ENCODE measurements at regions not wholly inside any gene's neighbourhood (a gene's known extent, or its start where the extent isn't known, plus 50 kb on each side); places are given as distances from the start of the nearest gene placed in this dataset.

- no peak for DNase-seq (ENCODE audit: low spot score in 2 of 2)
- no peak overlapping the region for H3K27ac ChIP-seq
- TF ChIP-seq POLR2A (IDR thresholded peaks at IDR 0.05), result no peak
- no peak for TF ChIP-seq POLR2AphosphoS5 (IDR thresholded peaks at IDR 0.05)
- no peak for TF ChIP-seq CTCF (IDR thresholded peaks at IDR 0.05)
- H3K9me3 ChIP-seq, result no peaks in the 10 kb centered on the region
- H3K27me3 ChIP-seq, result no peaks in the 10 kb centered on the region
- H3K36me3 ChIP-seq, result no peaks in the 10 kb centered on the region
- H3K4me3 ChIP-seq, result no peak overlapping the region
- no peaks in the 10 kb centered on the region for H3K4me1 ChIP-seq
- intact Hi-C loops (cut with DNase I; ENCODE audit: low total_unique reads), result no loop called here
Measured at GRCh38 chr1:192876633-192877032, 67.8 kb downstream of the RGS2 start.

- Histone ChIP-seq H3K27ac (no peak overlapping the region), H3K4me3 (no peak overlapping the region), H3K4me1 (no peaks in the 10 kb centered on the region), H3K36me3 (no peaks in the 10 kb centered on the region), H3K9me3 (no peaks in the 10 kb centered on the region), H3K27me3 (no peaks in the 10 kb centered on the region)
- no peak for DNase-seq (ENCODE audit: low spot score in 2 of 2)
- TF ChIP-seq CTCF (IDR thresholded peaks at IDR 0.05) (no peak), POLR2AphosphoS5 (IDR thresholded peaks at IDR 0.05) (no peak), POLR2A (IDR thresholded peaks at IDR 0.05) (no peak)
- intact Hi-C loops (cut with DNase I; ENCODE audit: low total_unique reads), result no loop called here
Measured at GRCh38 chr1:192877283-192877886, 68.5 kb downstream of the RGS2 start.

- H3K4me1 ChIP-seq, result no peaks in the 10 kb centered on the region
- DNase-seq (ENCODE audit: low spot score in 2 of 2), result no peak
- intact Hi-C loops (cut with DNase I; ENCODE audit: low total_unique reads), result no loop called here
- H3K9me3 ChIP-seq, result no peaks in the 10 kb centered on the region
- no peak overlapping the region for H3K4me3 ChIP-seq
- no peaks in the 10 kb centered on the region for H3K36me3 ChIP-seq
- no peaks in the 10 kb centered on the region for H3K27me3 ChIP-seq
- no peak overlapping the region for H3K27ac ChIP-seq
- TF ChIP-seq CTCF (IDR thresholded peaks at IDR 0.05), result no peak
- TF ChIP-seq POLR2A (IDR thresholded peaks at IDR 0.05), result no peak
- no peak for TF ChIP-seq POLR2AphosphoS5 (IDR thresholded peaks at IDR 0.05)
Measured at GRCh38 chr1:192878249-192878648, 69.4 kb downstream of the RGS2 start.

GRCh38 chr1:192879406-192879805 lies 70.6 kb downstream of the RGS2 start:
- Histone ChIP-seq H3K36me3 (no peaks in the 10 kb centered on the region), H3K27ac (no peak overlapping the region), H3K27me3 (no peaks in the 10 kb centered on the region), H3K4me3 (no peak overlapping the region), H3K4me1 (no peaks in the 10 kb centered on the region), H3K9me3 (no peaks in the 10 kb centered on the region)
- TF ChIP-seq POLR2AphosphoS5 (IDR thresholded peaks at IDR 0.05), result no peak
- intact Hi-C loops (cut with DNase I; ENCODE audit: low total_unique reads), result no loop called here
- DNase-seq (ENCODE audit: low spot score in 2 of 2), result no peak

GRCh38 chr1:192880231-192880630 lies 71.4 kb downstream of the RGS2 start:
- intact Hi-C loops (cut with DNase I; ENCODE audit: low total_unique reads), result no loop called here
- no peaks in the 10 kb centered on the region for H3K9me3 ChIP-seq
- H3K27ac ChIP-seq, result no peak overlapping the region

More at GRCh38 chr1:192880231-192880630, 71.4 kb downstream of the RGS2 start:
- Histone ChIP-seq H3K27me3 (no peaks in the 10 kb centered on the region), H3K4me3 (no peak overlapping the region), H3K36me3 (no peaks in the 10 kb centered on the region), H3K4me1 (no peaks in the 10 kb centered on the region)
- TF ChIP-seq CTCF (IDR thresholded peaks at IDR 0.05), result no peak
- no peak for TF ChIP-seq POLR2A (IDR thresholded peaks at IDR 0.05)
- TF ChIP-seq POLR2AphosphoS5 (IDR thresholded peaks at IDR 0.05), result no peak
- no peak for DNase-seq (ENCODE audit: low spot score in 2 of 2)

Measured in breast epithelium (tissue), 4 donors.